Liver (tissue), 8 donors: ENCODE measurements at regions not wholly inside any gene's neighbourhood (a gene's known extent, or its start where the extent isn't known, plus 50 kb on each side); places are given as distances from the start of the nearest gene placed in this dataset.

ENCODE experiments used
- DNase-seq: peaks from one replicate; pipeline ENCODE4 v3.0.0-alpha.2; 2017; ENCODE audit warnings: low spot score
- H3K27ac ChIP-seq, 2 donors: one replicate each; pipeline ENCODE4 v1.7.0; 2013; ENCODE audit warnings: inconsistent platforms in 2 of 2, low read length in 2 of 2, control low read depth in 1 of 2, low read depth in 1 of 2, mild to moderate bottlenecking in 1 of 2
- H3K27me3 ChIP-seq, 4 donors: one replicate each; pipeline versions ENCODE4 v1.6.1 to v1.7.0; 2013; ENCODE audit warnings: low read length in 3 of 4, inconsistent platforms in 1 of 4, mild to moderate bottlenecking in 1 of 4, moderate library complexity in 1 of 4; ENCODE audit not compliant: control insufficient read depth in 4 of 4, insufficient read depth in 4 of 4
- H3K36me3 ChIP-seq, 4 donors: one replicate each; pipeline versions ENCODE4 v1.6.1 to v1.7.0; 2013; ENCODE audit warnings: low read length in 3 of 4, mild to moderate bottlenecking in 3 of 4, low read depth in 1 of 4, moderate library complexity in 1 of 4; ENCODE audit not compliant: control insufficient read depth in 4 of 4, insufficient read depth in 3 of 4
- H3K4me1 ChIP-seq, 4 donors: one replicate each; pipeline versions ENCODE4 v1.6.1 to v1.7.0; 2013; ENCODE audit warnings: low read length in 3 of 4, mild to moderate bottlenecking in 3 of 4, moderate library complexity in 1 of 4; ENCODE audit not compliant: control insufficient read depth in 4 of 4, insufficient read depth in 4 of 4
- H3K4me3 ChIP-seq, 3 donors: one replicate each; pipeline versions ENCODE4 v1.6.1 to v1.7.0; 2013; ENCODE audit warnings: low read length in 3 of 3, control low read depth in 1 of 3, low read depth in 1 of 3, mild to moderate bottlenecking in 1 of 3
- H3K9ac ChIP-seq, 2 donors: one replicate each; pipeline ENCODE4 v1.7.0; 2013; ENCODE audit warnings: low read length in 2 of 2, mild to moderate bottlenecking in 2 of 2, moderate library complexity in 2 of 2, control low read depth in 1 of 2, low read depth in 1 of 2
- H3K9me3 ChIP-seq, 4 donors: one replicate each; pipeline versions ENCODE4 v1.6.1 to v1.7.0; 2013; ENCODE audit warnings: low read length in 3 of 4; ENCODE audit not compliant: control insufficient read depth in 4 of 4
- ATF3 ChIP-seq: IDR thresholded peaks from 2 replicates; pipeline ENCODE4 v1.6.1; 2016; ENCODE audit warnings: antibody characterized with exemption
- CTCF ChIP-seq: fragments of 150-350 bp; IDR thresholded peaks from 2 replicates; pipeline ENCODE4 v1.5.1; 2017; ENCODE audit warnings: improper control_type of control experiment, low read depth, low read length; ENCODE audit not compliant: missing input control
- EGR1 ChIP-seq, 2 donors: IDR thresholded peaks; 2 replicates each; pipeline ENCODE4 v1.6.1; 2016 to 2018; ENCODE audit warnings: antibody characterized with exemption in 2 of 2, low read depth in 2 of 2
- FOXA1 ChIP-seq: IDR thresholded peaks from 2 replicates; pipeline ENCODE4 v1.6.1; 2016; ENCODE audit warnings: antibody characterized with exemption
- FOXA2 ChIP-seq: IDR thresholded peaks from 2 replicates; pipeline ENCODE4 v1.6.1; 2016; ENCODE audit warnings: antibody characterized with exemption
- GABPA ChIP-seq, 2 donors: IDR thresholded peaks in 1 of 2; conservative IDR thresholded peaks in 1 of 2; 2 replicates each; pipeline ENCODE4 v1.6.1; 2016; ENCODE audit warnings: antibody characterized with exemption in 2 of 2, mild to moderate bottlenecking in 1 of 2, moderate library complexity in 1 of 2
- HNF4A ChIP-seq, 2 donors: conservative IDR thresholded peaks; 2 replicates each; pipeline ENCODE4 v1.6.1; 2016; ENCODE audit warnings: antibody characterized with exemption in 2 of 2, mild to moderate bottlenecking in 2 of 2
- HNF4G ChIP-seq: IDR thresholded peaks from 2 replicates; pipeline ENCODE4 v1.6.1; 2016; ENCODE audit warnings: antibody characterized with exemption
- JUND ChIP-seq, 2 donors: IDR thresholded peaks; 2 replicates each; pipeline ENCODE4 v1.6.1; 2016; ENCODE audit warnings: antibody characterized with exemption in 2 of 2
- NR2F2 ChIP-seq: IDR thresholded peaks from 2 replicates; pipeline ENCODE4 v1.6.1; 2016; ENCODE audit warnings: antibody characterized with exemption
- REST ChIP-seq: IDR thresholded peaks from 2 replicates; pipeline ENCODE4 v1.6.1; 2016; ENCODE audit warnings: antibody characterized with exemption, mild to moderate bottlenecking
- TAF1 ChIP-seq: conservative IDR thresholded peaks from 2 replicates; pipeline ENCODE4 v1.6.1; 2016; ENCODE audit warnings: antibody characterized with exemption, mild to moderate bottlenecking
- YY1 ChIP-seq: IDR thresholded peaks from 2 replicates; pipeline ENCODE4 v1.6.1; 2016; ENCODE audit warnings: antibody characterized with exemption, mild to moderate bottlenecking
- ZBTB33 ChIP-seq: IDR thresholded peaks from 2 replicates; pipeline ENCODE4 v1.6.1; 2016; ENCODE audit warnings: antibody characterized with exemption
- WGBS: extraction: QIAGEN DNeasy Blood & Tissue Kit; methylation state at CpG from one replicate; pipeline ENCODE4 v1.1.7; 2013; 5-methylcytosine and 5-hydroxymethylcytosine counted together
- donor health status: healthy.
- donor health status: healthy.
- donor health status: healthy.
- donor health status: healthy.
- donor health status: healthy.

GRCh38 chr3:164748626-164749025, 329.7 kb downstream of the SI start (continued):
- TF ChIP-seq REST: no peak

- Histone ChIP-seq H3K4me1 (no peaks in the 10 kb centered on the region), H3K4me3 (no peak overlapping the region), H3K27me3 (no peaks in the 10 kb centered on the region), H3K9ac (no peak overlapping the region), H3K9me3 (no peaks in the 10 kb centered on the region), H3K27ac (no peak overlapping the region), H3K36me3 (no peaks in the 10 kb centered on the region)
- 89% methylated on average over 6 of the region's 6 CpGs for WGBS
- TF ChIP-seq NR2F2: no peak
- no peak for TF ChIP-seq HNF4A (conservative IDR thresholded peaks at IDR 0.05)
- TF ChIP-seq FOXA2: no peak
- no peak for TF ChIP-seq EGR1 (IDR thresholded peaks at IDR 0.05; ENCODE audit: low read depth in 2 of 2)
- TF ChIP-seq HNF4G: no peak
- no peak for TF ChIP-seq YY1
- no peak for DNase-seq
Measured at GRCh38 chr3:164741869-164742268, 336.4 kb downstream of the SI start.

- TF ChIP-seq FOXA2 (no peak), ATF3 (no peak), HNF4A (conservative IDR thresholded peaks at IDR 0.05) (no peak)
- WGBS: 53% methylated on average over 1 of the region's 1 CpG
- DNase-seq: no peak
Measured at GRCh38 chr3:164737174-164737573, 341.1 kb downstream of the SI start.

GRCh38 chr3:164732166-164732565, 346.1 kb downstream of the SI start:
- no peaks in the 10 kb centered on the region for H3K36me3 ChIP-seq
- DNase-seq: no peak
- no peaks in the 10 kb centered on the region for H3K9me3 ChIP-seq
- H3K27ac ChIP-seq: no peak overlapping the region
- no peak overlapping the region for H3K4me3 ChIP-seq
- no peaks in the 10 kb centered on the region for H3K27me3 ChIP-seq
- no peak overlapping the region for H3K9ac ChIP-seq
- H3K4me1 ChIP-seq: no peaks in the 10 kb centered on the region
- WGBS: 92% methylated on average over 1 of the region's 1 CpG
- TF ChIP-seq JUND (IDR thresholded peaks at IDR 0.05) (no peak), YY1 (no peak), TAF1 (no peak), GABPA (IDR thresholded peaks at IDR 0.05 in 1 of 2, conservative IDR thresholded peaks at IDR 0.05 in 1 of 2) (no peak), REST (no peak), FOXA2 (no peak), CTCF (no peak), FOXA1 (no peak), ATF3 (no peak), ZBTB33 (no peak), HNF4A (conservative IDR thresholded peaks at IDR 0.05) (no peak)

More at GRCh38 chr3:164737174-164737573, 341.1 kb downstream of the SI start:
- H3K27ac ChIP-seq: no peak overlapping the region
- no peaks in the 10 kb centered on the region for H3K27me3 ChIP-seq
- no peaks in the 10 kb centered on the region for H3K9me3 ChIP-seq
- no peaks in the 10 kb centered on the region for H3K36me3 ChIP-seq
- no peak overlapping the region for H3K9ac ChIP-seq
- H3K4me3 ChIP-seq: no peak overlapping the region
- no peaks in the 10 kb centered on the region for H3K4me1 ChIP-seq
